Psoas muscle (tissue), 7 donors: ENCODE measurements at regions not wholly inside any gene's neighbourhood (a gene's known extent, or its start where the extent isn't known, plus 50 kb on each side); places are given as distances from the start of the nearest gene placed in this dataset.

Source experiments
- ATAC-seq, 4 donors: fragments of 200-7000 bp; cut with Tn5 transposase; one replicate each; pipeline ENCODE4 v1.9.1; 2020; ENCODE audit warnings: moderate library complexity in 3 of 4, mild to moderate bottlenecking in 2 of 4
- DNase-seq, 2 donors: peaks; one replicate each; pipeline ENCODE4 v3.0.0-alpha.2; 2020
- H3K27ac ChIP-seq: fragments of 200-600 bp; one replicate; pipeline ENCODE4 v1.8.0; 2022
- H3K27me3 ChIP-seq, 3 donors: fragments of 200-600 bp in 1 of 3; one replicate each; pipeline versions ENCODE4 v1.6.1 to v1.8.0; 2013 to 2022; ENCODE audit warnings: low read length in 2 of 3, mild to moderate bottlenecking in 2 of 3, moderate library complexity in 1 of 3; ENCODE audit not compliant: insufficient read depth in 3 of 3
- H3K36me3 ChIP-seq, 2 donors: fragments of 200-600 bp in 1 of 2; one replicate each; pipeline versions ENCODE4 v1.6.1 to v1.8.0; 2013 to 2022; ENCODE audit warnings: low read depth in 1 of 2, mild to moderate bottlenecking in 1 of 2, moderate library complexity in 1 of 2; ENCODE audit not compliant: insufficient read depth in 1 of 2
- H3K4me1 ChIP-seq: fragments of 200-600 bp; one replicate; pipeline ENCODE4 v1.8.0; 2022
- H3K4me3 ChIP-seq: fragments of 200-600 bp; one replicate; pipeline ENCODE4 v1.8.0; 2022; ENCODE audit warnings: mild to moderate bottlenecking
- H3K9me3 ChIP-seq: fragments of 200-600 bp; one replicate; pipeline ENCODE4 v1.8.0; 2022
- CTCF ChIP-seq: fragments of 200-600 bp; IDR thresholded peaks from one replicate; pipeline ENCODE4 v1.8.0; 2022; ENCODE audit warnings: antibody characterized with exemption
- WGBS, 3 donors: extraction: QIAGEN DNeasy Blood & Tissue Kit; methylation state at CpG; one replicate each; pipeline versions ENCODE4 v1.1.6 to v1.1.7; 2013; 5-methylcytosine and 5-hydroxymethylcytosine counted together
- intact Hi-C, 2 donors: fragments of 100-400 bp; cut with DNase I; formaldehyde crosslinking; loops; one replicate each; pipeline versions ENCODE4 v1.11.0 to v1.14.2; 2022
- donor health status: healthy with polysubstance abuse.
- donor health status: DM: no; HTN: no; CAD: no; lungs with moderate emphysema.
- donor health status: Bipolar disorder and iron deficiency.
- donor health status: healthy.
- donor health status: DM: yes; HTN: yes; CAD: no.
- donor health status: DM: no; HTN: no; CAD: no.
- donor health status: DM: yes; HTN: yes; CAD: no.

- H3K27ac ChIP-seq, result no peak overlapping the region
- ATAC-seq, result no peak
- no peaks in the 10 kb centered on the region for H3K9me3 ChIP-seq
- no peaks in the 10 kb centered on the region for H3K36me3 ChIP-seq
- peaks cover 0 to 71% (median 26%) of the 10 kb centered on the region in 3 donors for H3K27me3 ChIP-seq
- H3K4me3 ChIP-seq, result no peak overlapping the region
- no peak for DNase-seq
- intact Hi-C loops, result no loop called here
- WGBS, 3 donors, result 68 to 74% (median 69%) methylated on average over 17 of the region's 17 CpGs
- no peak for TF ChIP-seq CTCF
- no peaks in the 10 kb centered on the region for H3K4me1 ChIP-seq
Measured at GRCh38 chr16:89043636-89044417, 49.8 kb upstream of the ACSF3 start.
